GM23338 (cell line): ENCODE measurements at regions not wholly inside any gene's neighbourhood (a gene's known extent, or its start where the extent isn't known, plus 50 kb on each side); places are given as distances from the start of the nearest gene placed in this dataset.

Experiments
- CREB1 ChIP-seq: fragments of 250-450 bp; sonication (Bioruptor Pico); IDR thresholded peaks from 2 replicates; pipeline ENCODE4 v1.5.0; 2020; ENCODE audit warnings: low read depth, mild to moderate bottlenecking, moderate library complexity
- CTCF ChIP-seq, 2 experiments: fragments of 200-600 bp in 1 of 2; sonication (generic) in 1 of 2; conservative IDR thresholded peaks; 2 replicates each; pipeline versions ENCODE4 v1.5.1 to v1.6.1; 2016 to 2017; ENCODE audit warnings: antibody characterized with exemption in 2 of 2, low read depth in 2 of 2, mild to moderate bottlenecking in 2 of 2, moderate library complexity in 1 of 2
- ETS1 ChIP-seq: IDR thresholded peaks from 2 replicates; pipeline ENCODE4 v1.6.1; 2016; ENCODE audit warnings: antibody characterized with exemption
- EZH2 ChIP-seq: fragments of 200-600 bp; sonication (generic); IDR thresholded peaks from one replicate; pipeline ENCODE4 v1.8.0; 2017; ENCODE audit warnings: antibody characterized with exemption, mild to moderate bottlenecking, low read depth; ENCODE audit not compliant: unreplicated experiment
- EZH2phosphoT487 ChIP-seq: fragments of 200-600 bp; sonication (generic); IDR thresholded peaks from one replicate; pipeline ENCODE4 v1.8.1; 2018; ENCODE audit warnings: antibody characterized with exemption; ENCODE audit not compliant: unreplicated experiment
- JUNB ChIP-seq: IDR thresholded peaks from one replicate; pipeline ENCODE4 v1.6.1; 2016; ENCODE audit warnings: antibody characterized with exemption; ENCODE audit not compliant: unreplicated experiment
- POLR2AphosphoS5 ChIP-seq: IDR thresholded peaks from 2 replicates; pipeline ENCODE4 v1.6.1; 2016; ENCODE audit warnings: antibody characterized with exemption, low read depth
- REST ChIP-seq: IDR thresholded peaks from one replicate; pipeline ENCODE4 v1.6.1; 2018; ENCODE audit warnings: antibody characterized with exemption; ENCODE audit not compliant: unreplicated experiment
- ZNF114 ChIP-seq: fragments of 250-450 bp; sonication (Bioruptor Pico); IDR thresholded peaks from 2 replicates; pipeline ENCODE4 v1.5.0; 2020; ENCODE audit warnings: mild to moderate bottlenecking, moderate library complexity

GRCh38 chr9:78982849-78983248 lies 588.9 kb upstream of the TLE4 start:
- TF ChIP-seq CTCF (conservative IDR thresholded peaks at IDR 0.05; ENCODE audit: low read depth in 2 of 2) (no peak), CREB1 (no peak), REST (no peak), POLR2AphosphoS5 (no peak), EZH2 (no peak), JUNB (no peak), ETS1 (no peak), EZH2phosphoT487 (no peak), ZNF114 (CRISPR knock-in tag) (no peak)
